Adrenal gland (tissue), 9 donors: ENCODE measurements at regions not wholly inside any gene's neighbourhood (a gene's known extent, or its start where the extent isn't known, plus 50 kb on each side); places are given as distances from the start of the nearest gene placed in this dataset.
A peak's percentile ranks its signal among the peaks of the same experiment; 100 is the strongest.

Experiments
- DNase-seq, 7 donors: peaks; one replicate each; pipeline ENCODE4 v3.0.0-alpha.2; 2019 to 2020
- H3K27ac ChIP-seq, 5 donors: fragments of 200-600 bp; sonication (generic) in 4 of 5; 1 replicate in 3 of 5; 2 replicates in 2 of 5; pipeline versions ENCODE4 v1.5.1 to v1.8.0; 2016 to 2020; ENCODE audit warnings: mild to moderate bottlenecking in 1 of 5
- H3K27me3 ChIP-seq: fragments of 200-600 bp; 2 replicates; pipeline ENCODE4 v1.8.0; 2021
- H3K36me3 ChIP-seq, 2 donors: fragments of 200-600 bp; replicated peaks in 1 of 2; 1 replicate in 1 of 2; 2 replicates in 1 of 2; pipeline versions ENCODE4 v1.5.1 to v1.8.0; 2018 to 2022
- H3K4me1 ChIP-seq, 2 donors: fragments of 200-600 bp; replicated peaks in 1 of 2; 1 replicate in 1 of 2; 2 replicates in 1 of 2; pipeline versions ENCODE4 v1.5.1 to v1.8.0; 2018 to 2021
- H3K4me3 ChIP-seq, 4 donors: fragments of 200-600 bp; sonication (generic) in 3 of 4; one replicate each; pipeline ENCODE4 v1.5.1; 2016 to 2018
- H3K9me3 ChIP-seq, 3 donors: fragments of 200-600 bp; sonication (generic) in 1 of 3; replicated peaks in 1 of 3; 1 replicate in 2 of 3; 2 replicates in 1 of 3; pipeline versions ENCODE4 v1.5.1 to v1.8.0; 2016 to 2021
- POLR2A ChIP-seq, 2 donors: fragments of 450-650 bp; IDR thresholded peaks; one replicate each; pipeline ENCODE4 v1.6.1; 2017; ENCODE audit warnings: antibody characterized with exemption in 2 of 2, mild to moderate bottlenecking in 2 of 2, moderate library complexity in 1 of 2
- WGBS, 4 donors: extraction: QIAGEN DNeasy Blood & Tissue Kit in 2 of 4; methylation state at CpG; one replicate each; pipeline versions ENCODE4 v1.1.5 to v1.1.7; 2013 to 2017; 5-methylcytosine and 5-hydroxymethylcytosine counted together
- intact Hi-C, 2 donors: fragments of 100-400 bp; cut with DNase I; formaldehyde crosslinking; loops; one replicate each; pipeline versions ENCODE4 v1.14.1 to v1.15.0; 2022 to 2023
- TF ChIP-seq, protein P1 (sequence below), 6 experiments: fragments of 450-650 bp in 4 of 6; fragments of 200-600 bp in 2 of 6; sonication (generic) in 1 of 6; IDR thresholded peaks; 1 replicate in 5 of 6; 2 replicates in 1 of 6; pipeline versions ENCODE4 v1.5.1 to v1.8.0; 2016 to 2021; ENCODE audit warnings: antibody characterized with exemption in 6 of 6, mild to moderate bottlenecking in 2 of 6, moderate library complexity in 1 of 6
- donor health status: healthy with polysubstance abuse.
- donor health status: Bipolar disorder and iron deficiency.
- donor health status: DM: yes; HTN: yes; CAD: no.
- donor health status: DM: no; HTN: no; CAD: no.
- donor health status: DM: no; HTN: no; CAD: no.

DNA sequence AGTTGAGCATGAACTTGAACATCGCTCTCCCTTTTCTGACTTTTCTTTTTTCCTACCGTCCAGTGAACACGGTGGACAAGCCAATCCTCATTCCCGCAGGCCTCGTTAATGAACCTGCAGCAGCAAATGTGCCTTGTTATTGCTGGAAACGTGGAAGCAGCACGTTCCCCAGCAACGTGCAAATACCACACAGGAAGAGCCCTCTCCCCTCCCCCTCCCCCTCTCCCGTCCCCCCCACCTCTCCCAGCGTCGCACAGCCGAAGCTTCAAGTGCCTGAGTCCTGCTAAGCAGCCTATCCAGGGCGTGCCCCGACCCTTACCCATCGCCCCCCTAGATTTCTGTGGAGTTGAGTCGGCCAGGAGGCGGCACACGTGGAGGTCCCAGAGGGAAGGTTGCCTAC, 219.9 kb downstream of the BCOR start:
- no peak for DNase-seq
- Histone ChIP-seq H3K4me3 (no peak overlapping the region), H3K27me3 (peaks cover 3% of the 10 kb centered on the region), H3K36me3 (no peaks in the 10 kb centered on the region), H3K9me3 (no peaks in the 10 kb centered on the region), H3K27ac (no peak overlapping the region), H3K4me1 (no peaks in the 10 kb centered on the region)
- TF ChIP-seq, protein P1, sequence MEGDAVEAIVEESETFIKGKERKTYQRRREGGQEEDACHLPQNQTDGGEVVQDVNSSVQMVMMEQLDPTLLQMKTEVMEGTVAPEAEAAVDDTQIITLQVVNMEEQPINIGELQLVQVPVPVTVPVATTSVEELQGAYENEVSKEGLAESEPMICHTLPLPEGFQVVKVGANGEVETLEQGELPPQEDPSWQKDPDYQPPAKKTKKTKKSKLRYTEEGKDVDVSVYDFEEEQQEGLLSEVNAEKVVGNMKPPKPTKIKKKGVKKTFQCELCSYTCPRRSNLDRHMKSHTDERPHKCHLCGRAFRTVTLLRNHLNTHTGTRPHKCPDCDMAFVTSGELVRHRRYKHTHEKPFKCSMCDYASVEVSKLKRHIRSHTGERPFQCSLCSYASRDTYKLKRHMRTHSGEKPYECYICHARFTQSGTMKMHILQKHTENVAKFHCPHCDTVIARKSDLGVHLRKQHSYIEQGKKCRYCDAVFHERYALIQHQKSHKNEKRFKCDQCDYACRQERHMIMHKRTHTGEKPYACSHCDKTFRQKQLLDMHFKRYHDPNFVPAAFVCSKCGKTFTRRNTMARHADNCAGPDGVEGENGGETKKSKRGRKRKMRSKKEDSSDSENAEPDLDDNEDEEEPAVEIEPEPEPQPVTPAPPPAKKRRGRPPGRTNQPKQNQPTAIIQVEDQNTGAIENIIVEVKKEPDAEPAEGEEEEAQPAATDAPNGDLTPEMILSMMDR (IDR thresholded peaks at IDR 0.05): no peak
- no peak for TF ChIP-seq POLR2A (IDR thresholded peaks at IDR 0.05)
- intact Hi-C loops: no loop called here
- WGBS, 4 donors: 62 to 76% (median 69%) methylated on average over 8 to 18 of the region's 18 CpGs

DNA sequence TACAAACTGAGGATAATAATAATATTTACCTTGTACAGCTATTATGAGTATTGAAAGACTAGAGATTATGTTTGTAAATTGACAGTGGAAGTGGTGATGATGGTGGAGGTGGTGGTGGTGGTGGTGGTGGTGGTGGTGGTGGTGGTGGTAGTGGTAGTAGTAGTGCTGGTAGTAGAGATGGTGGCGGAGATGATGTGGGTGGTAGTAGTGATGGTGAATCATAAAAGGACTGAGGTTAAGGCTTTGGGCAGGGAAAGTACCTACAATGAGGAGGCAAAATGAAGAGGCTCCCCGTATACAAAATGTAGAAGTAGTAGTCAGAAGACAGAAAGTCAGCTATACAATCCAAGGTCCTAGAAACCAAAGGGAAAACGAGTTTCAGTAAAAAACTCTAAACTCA, 214.1 kb downstream of the BCOR start:
- no peak for DNase-seq
- no peaks in the 10 kb centered on the region for H3K4me1 ChIP-seq
- H3K9me3 ChIP-seq: no peaks in the 10 kb centered on the region
- 74 to 93% (median 82%) methylated on average over 3 of the region's 3 CpGs for WGBS, 4 donors
- H3K4me3 ChIP-seq: no peak overlapping the region
- H3K27me3 ChIP-seq: peaks cover 9% of the 10 kb centered on the region
- H3K36me3 ChIP-seq: no peaks in the 10 kb centered on the region
- no peak overlapping the region for H3K27ac ChIP-seq
- intact Hi-C loops: no loop called here
- TF ChIP-seq, protein P1 (IDR thresholded peaks at IDR 0.05): no peak
- no peak for TF ChIP-seq POLR2A (IDR thresholded peaks at IDR 0.05)

DNA sequence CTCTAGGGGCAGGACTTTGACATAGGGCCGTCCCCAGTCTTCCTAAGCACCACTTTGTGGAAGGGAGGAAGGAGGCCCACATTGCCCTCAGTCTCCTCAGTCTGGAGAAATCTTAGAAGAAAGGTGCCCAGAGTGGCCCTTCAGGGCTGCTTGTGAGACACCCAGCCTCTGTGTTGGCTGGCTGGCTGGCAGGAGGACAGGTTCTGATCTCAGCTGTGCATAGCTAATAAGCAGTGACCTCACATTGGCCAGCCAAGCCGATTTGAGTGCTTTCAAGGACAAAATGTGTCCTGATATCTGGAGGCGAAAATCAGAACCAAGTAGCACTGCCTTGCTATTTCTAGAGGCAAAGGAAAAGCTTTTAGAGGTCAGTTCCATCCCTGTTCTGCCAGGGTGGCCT, 211.5 kb downstream of the BCOR start:
- H3K4me3 ChIP-seq: no peak overlapping the region
- intact Hi-C loops: no loop called here
- WGBS, 4 donors: 49 to 53% (median 52%) methylated on average over 2 to 3 of the region's 3 CpGs; no CpG with 5 or more reads in 1 of the 4 donors
- peak; percentile 70 to 90 (median 87) for DNase-seq
- no peaks in the 10 kb centered on the region for H3K9me3 ChIP-seq
- TF ChIP-seq, protein P1 (IDR thresholded peaks at IDR 0.05): no peak
- TF ChIP-seq POLR2A (IDR thresholded peaks at IDR 0.05): no peak
- no peaks in the 10 kb centered on the region for H3K36me3 ChIP-seq
- H3K4me1 ChIP-seq: no peaks in the 10 kb centered on the region
- H3K27me3 ChIP-seq: peaks cover 9% of the 10 kb centered on the region
- no peak overlapping the region for H3K27ac ChIP-seq

DNA sequence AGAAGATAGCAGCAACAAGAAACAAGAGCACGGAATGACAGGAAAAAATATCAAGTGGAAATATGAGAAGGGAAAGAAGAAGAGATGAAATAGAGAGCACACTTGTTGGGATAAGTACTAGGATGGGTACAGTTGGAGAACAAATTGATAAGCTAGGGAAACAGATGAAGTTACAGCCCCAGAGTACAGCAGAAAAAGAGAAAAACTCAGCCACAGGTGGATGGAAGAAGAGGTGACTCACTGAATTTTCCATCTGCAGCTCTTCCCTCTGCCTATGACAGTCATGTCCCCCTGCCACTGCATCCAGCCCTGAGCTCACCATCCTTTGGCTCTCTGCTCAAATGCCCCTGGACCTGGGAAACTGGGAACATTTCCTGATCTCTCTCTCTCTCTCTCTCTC, 209.0 kb downstream of the BCOR start:
- no peak for TF ChIP-seq POLR2A (IDR thresholded peaks at IDR 0.05)
- TF ChIP-seq, protein P1 (IDR thresholded peaks at IDR 0.05): no peak
- Histone ChIP-seq H3K27ac (no peak overlapping the region), H3K27me3 (peaks cover 6% of the 10 kb centered on the region), H3K9me3 (no peaks in the 10 kb centered on the region), H3K4me3 (no peak overlapping the region), H3K4me1 (no peaks in the 10 kb centered on the region), H3K36me3 (no peaks in the 10 kb centered on the region)
- intact Hi-C loops: no loop called here
- WGBS, 4 donors: 71 to 94% (median 90%) methylated on average over 1 of the region's 1 CpG
- no peak for DNase-seq
